HG02642 (cell line): ENCODE measurements at regions not wholly inside any gene's neighbourhood (a gene's known extent, or its start where the extent isn't known, plus 50 kb on each side); places are given as distances from the start of the nearest gene placed in this dataset.

ENCODE experiments used
- ATAC-seq: cut with Tn5 transposase; IDR thresholded peaks from one replicate; pipeline ENCODE4 v1.9.1; 2021; ENCODE audit warnings: mild to moderate bottlenecking; ENCODE audit not compliant: unreplicated experiment, poor library complexity

DNA sequence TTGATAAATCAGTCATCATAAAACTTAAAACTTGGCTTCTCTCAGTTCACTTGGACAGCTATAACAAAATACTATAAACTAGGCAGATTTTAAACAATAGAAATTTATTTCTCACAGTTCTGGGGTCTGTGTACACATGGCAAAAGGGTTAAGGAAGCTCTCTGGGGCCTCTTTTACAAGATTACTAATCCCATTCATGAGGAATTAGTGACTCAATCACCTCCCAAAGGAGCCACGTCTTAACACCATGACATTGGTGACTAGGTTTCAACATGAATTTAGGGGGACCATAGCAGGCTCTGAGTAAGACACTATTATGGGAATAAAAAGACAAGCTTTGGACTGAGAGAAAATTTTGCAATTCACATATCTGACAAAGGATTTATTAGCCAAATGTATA lies 436.5 kb downstream of the PDZRN4 start:
- ATAC-seq: no peak
